Adipocyte (in vitro differentiated cells): ENCODE measurements at regions not wholly inside any gene's neighbourhood (a gene's known extent, or its start where the extent isn't known, plus 50 kb on each side); places are given as distances from the start of the nearest gene placed in this dataset.

Experiments used
- DNase-seq: peaks from one replicate; pipeline ENCODE4 v3.0.0-alpha.2; 2015; ENCODE audit warnings: low read depth
- H3K27me3 ChIP-seq: replicated peaks from 2 replicates; pipeline ENCODE4 v1.7.0; 2013; ENCODE audit warnings: mild to moderate bottlenecking, low read length, moderate library complexity; ENCODE audit not compliant: control insufficient read depth, insufficient read depth
- H3K36me3 ChIP-seq: 2 replicates; pipeline ENCODE4 v1.7.0; 2013; ENCODE audit warnings: low read length, mild to moderate bottlenecking, moderate library complexity; ENCODE audit not compliant: control insufficient read depth, insufficient read depth, severe bottlenecking
- H3K4me1 ChIP-seq: 2 replicates; pipeline ENCODE4 v1.7.0; 2013; ENCODE audit warnings: mild to moderate bottlenecking, low read length, moderate library complexity; ENCODE audit not compliant: control insufficient read depth, insufficient read depth
- H3K4me3 ChIP-seq: 2 replicates; pipeline ENCODE4 v1.7.0; 2013; ENCODE audit warnings: mild to moderate bottlenecking, low read length, moderate library complexity
- H3K9ac ChIP-seq: 2 replicates; pipeline ENCODE4 v1.7.0; 2013; ENCODE audit warnings: mild to moderate bottlenecking, low read length, moderate library complexity
- H3K9me3 ChIP-seq: 2 replicates; pipeline ENCODE4 v1.7.0; 2013; ENCODE audit warnings: mild to moderate bottlenecking, low read length, moderate library complexity; ENCODE audit not compliant: control insufficient read depth

DNA sequence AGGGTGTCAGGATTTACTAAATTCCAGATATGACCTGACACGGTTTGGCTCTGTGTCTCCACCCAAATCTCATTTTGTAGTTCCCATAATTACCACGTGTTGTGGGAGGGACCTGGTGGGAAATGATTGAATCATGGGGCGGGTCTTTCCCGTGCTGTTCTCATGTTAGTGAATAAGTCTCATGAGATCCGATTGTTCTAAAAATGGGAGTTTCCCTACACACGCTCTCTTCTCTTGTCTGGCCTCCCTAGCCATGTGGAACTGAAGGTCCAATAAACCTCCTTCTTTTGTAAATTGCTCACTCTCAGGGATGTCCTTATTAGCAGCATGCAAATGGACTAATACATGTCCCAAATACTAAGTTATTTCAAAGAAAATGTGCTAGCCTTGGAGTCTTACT is 121.1 kb downstream of the CENPW start:
- Histone ChIP-seq H3K4me3 (no peak overlapping the region), H3K9me3 (peaks cover 3% of the 10 kb centered on the region), H3K4me1 (no peaks in the 10 kb centered on the region), H3K27me3 (no peaks in the 10 kb centered on the region), H3K36me3 (no peaks in the 10 kb centered on the region), H3K9ac (no peak overlapping the region)
- DNase-seq = no peak

DNA sequence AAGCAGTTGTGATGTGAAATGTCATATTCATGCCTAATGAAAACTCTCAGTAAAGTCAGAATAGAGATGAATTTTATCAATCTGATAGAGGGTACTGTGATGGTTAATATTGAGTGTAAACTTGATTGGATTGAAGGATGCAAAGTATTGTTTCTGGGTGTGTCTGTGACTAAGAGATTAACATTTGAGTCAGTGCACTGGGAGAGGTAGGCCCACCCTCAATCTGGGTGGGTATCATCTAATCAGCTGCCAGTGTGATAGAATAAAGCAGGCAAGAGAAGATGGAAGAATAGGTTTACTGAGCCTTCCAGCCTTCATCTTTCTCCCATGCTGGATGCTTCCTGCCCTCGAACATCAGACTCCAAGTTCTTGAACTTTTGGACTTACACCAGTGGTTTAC is 124.3 kb downstream of the CENPW start:
- no peak for DNase-seq
- Histone ChIP-seq H3K4me1 (no peaks in the 10 kb centered on the region), H3K27me3 (no peaks in the 10 kb centered on the region), H3K36me3 (no peaks in the 10 kb centered on the region), H3K9me3 (peaks cover 3% of the 10 kb centered on the region), H3K4me3 (no peak overlapping the region), H3K9ac (no peak overlapping the region)

DNA sequence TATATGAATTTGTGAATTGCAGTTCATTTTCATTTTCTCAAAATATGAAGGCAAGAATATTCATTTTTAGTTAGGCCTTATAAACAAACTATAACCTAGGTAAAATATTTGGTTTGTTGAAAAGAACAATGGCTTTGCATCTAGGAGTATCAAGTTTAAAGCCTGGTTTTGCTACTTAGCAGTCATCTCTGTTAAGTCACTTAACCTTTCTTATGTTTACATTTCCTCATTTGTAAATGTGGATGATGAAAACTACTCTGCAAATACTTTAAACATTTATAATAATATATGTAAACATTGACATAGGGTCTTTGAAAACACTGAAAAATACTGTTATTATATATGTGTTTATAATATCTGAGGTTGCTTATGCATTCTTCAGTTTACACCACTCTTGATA is 135.5 kb downstream of the CENPW start:
- Histone ChIP-seq H3K9me3 (no peaks in the 10 kb centered on the region), H3K4me1 (no peaks in the 10 kb centered on the region)

DNA sequence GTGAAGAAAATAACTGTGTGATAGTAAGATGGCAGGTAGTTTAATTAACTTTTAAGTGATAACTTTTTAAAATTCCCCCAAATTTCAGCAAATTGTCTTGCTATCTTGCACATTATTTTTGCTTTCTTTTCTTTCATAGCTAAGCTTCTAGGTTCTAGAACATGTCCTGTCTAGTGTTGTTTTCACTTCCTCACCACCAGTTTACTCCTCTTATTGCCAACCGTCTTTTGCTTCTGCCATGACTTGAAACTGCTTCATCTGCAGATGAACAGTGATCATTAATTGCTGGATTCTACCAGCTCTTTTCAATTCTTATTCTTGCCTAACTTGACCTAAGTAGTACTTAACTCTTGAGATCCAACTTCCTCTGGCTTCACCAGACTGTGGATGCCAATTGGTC is 137.8 kb downstream of the CENPW start:
- no peak overlapping the region for H3K9ac ChIP-seq
- H3K4me1 ChIP-seq = no peaks in the 10 kb centered on the region
- no peaks in the 10 kb centered on the region for H3K27me3 ChIP-seq
- H3K9me3 ChIP-seq = no peaks in the 10 kb centered on the region
- DNase-seq = no peak
- H3K4me3 ChIP-seq = no peak overlapping the region
- H3K36me3 ChIP-seq = no peaks in the 10 kb centered on the region

More for the DNA sequence above, 135.5 kb downstream of the CENPW start:
- DNase-seq = no peak
- Histone ChIP-seq H3K9ac (no peak overlapping the region), H3K27me3 (no peaks in the 10 kb centered on the region), H3K4me3 (no peak overlapping the region), H3K36me3 (no peaks in the 10 kb centered on the region)

DNA sequence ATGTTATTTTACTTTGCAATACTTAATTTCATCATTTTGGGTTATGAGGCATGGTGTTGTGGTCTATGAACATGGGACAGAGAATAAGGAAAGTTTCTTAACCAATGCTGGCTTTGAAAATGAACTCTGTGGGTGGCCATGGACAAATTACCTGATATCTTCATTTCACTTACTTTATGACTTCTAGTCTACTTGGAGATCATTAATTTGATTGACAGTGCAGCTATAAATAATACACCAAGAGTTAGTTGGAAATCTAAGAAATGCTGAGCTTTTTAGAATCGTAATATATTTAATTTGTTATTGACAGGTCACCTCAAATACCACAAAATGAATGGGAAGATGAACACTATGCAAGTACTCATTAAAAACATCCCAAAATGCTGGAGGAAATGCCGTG is 140.4 kb downstream of the CENPW start:
- H3K4me3 ChIP-seq = no peak overlapping the region
- DNase-seq = no peak
- H3K36me3 ChIP-seq = no peaks in the 10 kb centered on the region
- no peaks in the 10 kb centered on the region for H3K9me3 ChIP-seq
- H3K9ac ChIP-seq = no peak overlapping the region
- H3K27me3 ChIP-seq = no peaks in the 10 kb centered on the region
- no peaks in the 10 kb centered on the region for H3K4me1 ChIP-seq

DNA sequence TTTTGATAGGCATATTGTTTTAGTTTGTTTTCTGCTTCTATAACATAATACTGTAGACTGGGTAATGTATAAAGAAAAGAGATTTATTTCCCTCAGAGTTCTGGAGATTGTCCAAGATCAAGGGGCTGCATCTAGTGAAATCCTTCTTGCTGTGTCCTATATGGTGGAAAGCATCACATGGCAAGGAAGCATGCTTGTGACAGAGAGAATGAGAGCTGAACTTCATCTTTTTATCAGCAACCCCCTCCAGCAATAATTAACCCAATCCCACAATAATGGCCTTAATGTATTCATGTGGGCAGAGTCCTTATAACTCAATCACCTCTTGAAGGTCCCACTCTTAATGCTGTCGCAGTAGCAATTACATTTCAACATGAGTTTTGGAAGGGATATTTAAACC is 141.4 kb downstream of the CENPW start:
- H3K36me3 ChIP-seq = no peaks in the 10 kb centered on the region
- no peak overlapping the region for H3K4me3 ChIP-seq
- no peak for DNase-seq
- H3K9ac ChIP-seq = no peak overlapping the region
- no peaks in the 10 kb centered on the region for H3K4me1 ChIP-seq
- H3K9me3 ChIP-seq = no peaks in the 10 kb centered on the region
- no peaks in the 10 kb centered on the region for H3K27me3 ChIP-seq

DNA sequence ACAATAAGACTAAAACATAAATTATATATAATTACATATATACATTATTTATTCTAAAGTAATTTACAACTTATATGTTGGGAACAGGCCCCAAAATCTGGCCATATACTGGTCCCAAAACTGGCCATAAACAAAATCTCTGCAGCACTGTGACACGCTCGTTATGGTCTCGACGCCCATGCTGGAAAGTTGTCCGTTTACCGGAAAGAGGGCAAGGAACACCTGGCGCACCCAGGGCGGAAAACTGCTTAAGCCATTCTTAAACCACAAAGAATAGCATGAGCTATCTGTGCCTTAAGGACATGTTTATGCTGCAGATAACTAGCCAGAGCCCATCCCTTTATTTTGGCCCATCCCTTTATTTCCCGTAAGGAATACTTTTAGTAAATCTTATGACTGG is 164.9 kb downstream of the CENPW start:
- H3K4me1 ChIP-seq = no peaks in the 10 kb centered on the region
- peaks cover 4% of the 10 kb centered on the region for H3K9me3 ChIP-seq
- no peak overlapping the region for H3K4me3 ChIP-seq
- no peak overlapping the region for H3K9ac ChIP-seq
- no peaks in the 10 kb centered on the region for H3K27me3 ChIP-seq
- no peak for DNase-seq
- H3K36me3 ChIP-seq = no peaks in the 10 kb centered on the region

DNA sequence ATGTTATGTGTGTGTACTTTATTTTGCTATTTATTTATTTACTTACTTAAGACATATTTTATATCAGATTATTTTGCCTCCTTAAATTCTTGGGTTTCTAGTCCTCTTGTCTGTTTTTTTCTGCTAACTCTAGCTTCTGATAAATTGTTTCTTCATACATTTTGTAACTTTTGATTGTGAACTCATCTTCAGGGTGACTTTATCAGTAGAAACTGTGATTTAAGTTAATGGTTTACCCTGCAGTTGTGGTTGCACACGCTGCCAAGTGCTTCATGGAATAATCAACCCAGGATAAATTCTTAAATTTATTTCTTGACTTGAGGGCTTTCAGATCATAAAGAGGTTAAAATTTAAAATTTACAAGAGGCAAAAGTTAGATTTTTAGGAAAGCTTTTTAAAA is 173.3 kb downstream of the CENPW start:
- Histone ChIP-seq H3K9ac (no peak overlapping the region), H3K36me3 (no peaks in the 10 kb centered on the region), H3K4me3 (no peak overlapping the region), H3K9me3 (no peaks in the 10 kb centered on the region), H3K27me3 (no peaks in the 10 kb centered on the region), H3K4me1 (no peaks in the 10 kb centered on the region)
- DNase-seq = no peak

DNA sequence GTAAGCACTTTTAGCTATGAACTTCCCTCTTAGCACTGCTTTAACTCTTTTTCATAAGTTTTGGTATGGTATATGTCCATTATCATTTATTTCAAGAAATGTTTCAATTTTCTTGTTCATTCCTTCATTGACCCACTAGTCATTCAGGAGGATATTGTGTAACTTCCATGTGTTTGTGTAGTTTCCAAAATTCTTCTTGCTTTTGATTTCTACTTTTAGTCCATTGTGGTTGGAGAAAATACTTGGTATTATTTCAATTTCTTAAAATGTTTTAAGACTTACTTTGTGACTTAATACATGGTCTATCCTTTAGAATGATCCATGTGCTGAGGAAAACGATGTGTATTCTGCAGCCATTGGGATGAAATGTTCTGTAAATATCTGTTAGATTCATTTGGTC is 176.5 kb downstream of the CENPW start:
- Histone ChIP-seq H3K4me1 (no peaks in the 10 kb centered on the region), H3K9me3 (peaks cover 9% of the 10 kb centered on the region), H3K36me3 (no peaks in the 10 kb centered on the region), H3K9ac (no peak overlapping the region), H3K27me3 (no peaks in the 10 kb centered on the region), H3K4me3 (no peak overlapping the region)
- DNase-seq = no peak

DNA sequence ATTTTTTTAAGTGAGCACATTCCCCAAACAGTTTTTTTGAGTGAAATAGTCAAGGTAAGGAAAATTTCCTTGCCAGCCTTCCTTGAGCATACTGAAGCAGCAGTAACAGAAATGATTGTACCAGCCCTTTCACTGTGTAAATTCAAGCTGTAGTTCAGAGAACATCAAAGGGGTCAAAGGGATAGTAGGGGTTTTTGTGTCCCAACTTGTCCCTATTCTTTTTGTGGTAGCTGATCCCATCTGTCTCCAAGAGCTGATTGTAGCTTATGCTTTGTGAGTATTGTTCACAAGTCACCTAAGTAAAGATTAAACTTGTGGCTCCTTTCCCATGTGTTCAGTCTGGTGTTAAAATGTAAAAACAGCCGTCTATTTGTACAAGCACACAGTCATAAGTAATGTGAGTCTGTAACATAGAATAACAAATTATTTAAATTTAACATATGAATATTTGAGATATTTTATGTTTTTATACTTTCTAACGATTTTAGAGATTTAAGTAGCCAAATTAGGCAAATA is 185.0 kb downstream of the CENPW start:
- no peaks in the 10 kb centered on the region for H3K36me3 ChIP-seq
- DNase-seq = no peak
- H3K27me3 ChIP-seq = no peaks in the 10 kb centered on the region
- H3K9me3 ChIP-seq = peaks cover 5% of the 10 kb centered on the region
- H3K9ac ChIP-seq = no peak overlapping the region
- H3K4me3 ChIP-seq = no peak overlapping the region
- no peaks in the 10 kb centered on the region for H3K4me1 ChIP-seq

DNA sequence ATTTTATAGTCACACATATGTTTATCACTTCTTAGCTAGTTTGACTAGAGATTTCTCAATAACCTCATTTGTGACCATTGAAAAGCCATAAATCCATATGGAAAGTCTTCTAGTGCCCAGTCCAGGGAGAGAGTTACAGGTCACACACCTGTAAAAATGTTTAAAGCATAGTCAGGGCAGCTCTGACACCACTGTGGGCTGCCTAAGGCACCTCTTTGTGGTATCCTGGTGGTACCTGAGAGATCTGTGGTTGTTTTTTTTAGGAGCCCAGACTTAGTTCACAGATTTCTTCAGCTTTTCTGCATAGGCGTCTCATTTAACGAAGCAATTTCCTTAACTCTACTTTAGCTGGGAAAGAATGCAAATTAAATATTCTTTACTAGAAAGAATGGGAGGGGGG is 186.6 kb downstream of the CENPW start:
- Histone ChIP-seq H3K4me1 (peaks cover 2% of the 10 kb centered on the region), H3K4me3 (no peak overlapping the region), H3K9me3 (no peaks in the 10 kb centered on the region), H3K36me3 (no peaks in the 10 kb centered on the region), H3K9ac (no peak overlapping the region), H3K27me3 (no peaks in the 10 kb centered on the region)
- no peak for DNase-seq

DNA sequence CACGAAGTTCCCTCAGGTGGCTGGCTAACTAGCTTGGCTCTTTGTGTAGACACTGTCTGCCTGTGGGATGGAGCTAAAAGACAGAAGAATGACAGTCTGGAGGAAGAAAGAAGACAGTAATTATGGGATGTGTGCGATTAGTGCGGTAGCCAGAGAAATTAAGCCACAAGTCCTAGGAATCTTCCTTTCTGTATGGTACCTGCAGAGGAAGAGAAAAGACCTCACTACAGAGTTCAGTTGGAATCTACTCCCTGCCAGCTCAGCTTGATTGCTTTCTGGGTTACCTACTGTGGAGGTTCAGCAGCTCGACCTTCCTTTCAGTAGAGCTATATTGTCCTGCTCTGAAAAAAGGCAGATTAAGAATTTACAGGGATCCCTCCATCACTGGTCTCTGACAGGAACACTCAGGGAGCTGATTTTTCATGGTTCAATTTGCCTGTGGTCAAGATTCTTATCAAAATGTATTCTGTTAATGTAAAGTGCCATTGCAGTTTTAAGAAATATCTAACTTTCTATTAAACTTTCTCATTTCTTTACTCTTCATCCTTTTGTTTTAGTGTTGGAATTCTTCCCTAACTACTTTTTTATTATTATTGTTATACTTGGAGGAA is 187.2 kb downstream of the CENPW start:
- no peaks in the 10 kb centered on the region for H3K36me3 ChIP-seq
- no peak overlapping the region for H3K4me3 ChIP-seq
- no peaks in the 10 kb centered on the region for H3K27me3 ChIP-seq
- H3K4me1 ChIP-seq = peaks cover 2% of the 10 kb centered on the region
- H3K9ac ChIP-seq = no peak overlapping the region
- DNase-seq = no peak
- H3K9me3 ChIP-seq = no peaks in the 10 kb centered on the region
